Mononuclear cell (primary cell): ENCODE measurements at regions not wholly inside any gene's neighbourhood (a gene's known extent, or its start where the extent isn't known, plus 50 kb on each side); places are given as distances from the start of the nearest gene placed in this dataset.

Source experiments
- H3K27me3 ChIP-seq: 2 replicates; pipeline ENCODE4 v1.6.0; 2011; ENCODE audit warnings: low read length, control low read depth; ENCODE audit not compliant: insufficient read depth
- H3K4me1 ChIP-seq: 2 replicates; pipeline ENCODE4 v1.5.1; 2011; ENCODE audit warnings: mild to moderate bottlenecking, low read length, control low read depth; ENCODE audit not compliant: insufficient read depth
- H3K4me3 ChIP-seq: 2 replicates; pipeline ENCODE4 v1.5.1; 2011; ENCODE audit warnings: mild to moderate bottlenecking, low read length, moderate library complexity
- H3K9me3 ChIP-seq: 2 replicates; pipeline ENCODE4 v1.5.1; 2011; ENCODE audit warnings: low read depth, mild to moderate bottlenecking, control low read depth, low read length

DNA sequence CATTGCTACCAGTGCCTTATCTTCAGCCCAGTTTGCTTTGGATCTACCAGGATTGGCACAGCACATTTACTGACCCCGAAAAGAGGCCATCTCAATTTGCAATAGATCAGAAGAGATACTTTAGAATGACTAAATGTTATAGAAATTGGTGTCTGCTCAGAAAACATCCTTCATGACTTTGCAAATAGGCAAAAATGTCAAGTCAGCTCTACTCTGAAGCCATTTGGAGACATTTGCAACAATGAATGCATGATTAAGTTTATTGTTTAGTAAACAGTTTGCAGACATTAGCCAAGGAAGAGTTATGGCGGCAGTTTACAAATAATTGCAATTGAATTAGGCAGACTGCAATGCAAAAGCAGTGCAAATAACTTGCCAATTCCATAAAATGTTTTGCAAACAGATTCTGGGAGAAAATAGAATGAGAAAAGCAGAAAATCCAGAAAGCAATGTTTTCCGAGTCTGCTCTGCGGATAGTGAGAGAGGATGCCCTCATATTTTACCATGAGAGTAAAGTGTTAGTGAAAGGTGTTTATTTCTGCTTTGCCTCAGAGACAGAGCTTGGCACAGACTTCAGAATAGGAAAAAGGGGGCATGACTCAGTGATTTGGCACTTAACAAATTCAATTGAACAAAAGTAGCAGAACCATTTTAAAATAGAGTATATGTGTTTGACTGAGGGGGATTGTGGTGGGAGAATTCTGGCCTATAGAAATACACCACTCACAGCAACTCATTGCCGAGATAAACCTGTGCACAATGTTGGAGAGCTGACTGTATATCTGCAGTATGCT, 334.9 kb upstream of the NR2F2 start:
- Histone ChIP-seq H3K4me1 (no peaks in the 10 kb centered on the region), H3K9me3 (no peaks in the 10 kb centered on the region), H3K27me3 (peaks cover 13% of the 10 kb centered on the region), H3K4me3 (no peak overlapping the region)

DNA sequence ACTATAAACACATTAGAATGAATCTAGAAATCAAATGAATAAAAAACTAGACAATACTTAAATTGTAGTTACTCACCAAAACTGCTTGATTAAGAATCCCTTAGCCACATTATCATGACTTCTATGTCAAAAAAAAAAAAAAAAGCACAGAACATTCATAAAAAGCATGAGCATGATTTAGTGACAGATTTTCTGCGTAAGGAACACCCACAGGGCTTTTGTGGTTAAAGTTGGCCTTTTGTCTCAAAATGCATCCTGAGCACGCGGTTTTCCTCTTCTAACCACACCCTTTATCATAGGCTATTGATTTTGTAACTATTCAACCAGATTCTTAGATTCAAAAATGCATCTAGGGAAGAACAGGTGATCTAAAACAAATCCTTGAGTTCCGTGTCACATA, 334.0 kb upstream of the NR2F2 start:
- H3K4me1 ChIP-seq = no peaks in the 10 kb centered on the region
- no peak overlapping the region for H3K4me3 ChIP-seq
- no peaks in the 10 kb centered on the region for H3K9me3 ChIP-seq
- peaks cover 10% of the 10 kb centered on the region for H3K27me3 ChIP-seq

DNA sequence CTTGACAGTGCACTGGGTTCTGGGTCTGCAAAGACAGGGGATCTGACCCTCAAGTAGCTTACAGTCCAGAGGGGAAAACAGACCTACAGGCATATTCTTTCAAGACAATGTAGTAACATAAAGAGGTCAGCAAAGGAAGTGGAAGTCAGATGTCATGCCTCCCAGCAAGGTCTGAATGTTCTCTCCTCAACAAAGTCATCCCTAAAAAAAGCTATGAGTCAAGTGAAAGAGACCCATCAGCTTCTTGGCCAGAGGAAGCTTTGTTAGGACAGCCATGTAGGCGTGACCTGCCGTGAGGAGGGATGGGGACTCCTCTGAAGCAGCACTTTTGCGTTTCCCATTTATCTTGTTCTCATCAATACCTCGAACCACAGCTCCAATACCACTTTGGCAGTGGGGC, 331.6 kb upstream of the NR2F2 start:
- peaks cover 4% of the 10 kb centered on the region for H3K27me3 ChIP-seq
- H3K4me3 ChIP-seq = no peak overlapping the region
- no peaks in the 10 kb centered on the region for H3K9me3 ChIP-seq
- H3K4me1 ChIP-seq = no peaks in the 10 kb centered on the region

DNA sequence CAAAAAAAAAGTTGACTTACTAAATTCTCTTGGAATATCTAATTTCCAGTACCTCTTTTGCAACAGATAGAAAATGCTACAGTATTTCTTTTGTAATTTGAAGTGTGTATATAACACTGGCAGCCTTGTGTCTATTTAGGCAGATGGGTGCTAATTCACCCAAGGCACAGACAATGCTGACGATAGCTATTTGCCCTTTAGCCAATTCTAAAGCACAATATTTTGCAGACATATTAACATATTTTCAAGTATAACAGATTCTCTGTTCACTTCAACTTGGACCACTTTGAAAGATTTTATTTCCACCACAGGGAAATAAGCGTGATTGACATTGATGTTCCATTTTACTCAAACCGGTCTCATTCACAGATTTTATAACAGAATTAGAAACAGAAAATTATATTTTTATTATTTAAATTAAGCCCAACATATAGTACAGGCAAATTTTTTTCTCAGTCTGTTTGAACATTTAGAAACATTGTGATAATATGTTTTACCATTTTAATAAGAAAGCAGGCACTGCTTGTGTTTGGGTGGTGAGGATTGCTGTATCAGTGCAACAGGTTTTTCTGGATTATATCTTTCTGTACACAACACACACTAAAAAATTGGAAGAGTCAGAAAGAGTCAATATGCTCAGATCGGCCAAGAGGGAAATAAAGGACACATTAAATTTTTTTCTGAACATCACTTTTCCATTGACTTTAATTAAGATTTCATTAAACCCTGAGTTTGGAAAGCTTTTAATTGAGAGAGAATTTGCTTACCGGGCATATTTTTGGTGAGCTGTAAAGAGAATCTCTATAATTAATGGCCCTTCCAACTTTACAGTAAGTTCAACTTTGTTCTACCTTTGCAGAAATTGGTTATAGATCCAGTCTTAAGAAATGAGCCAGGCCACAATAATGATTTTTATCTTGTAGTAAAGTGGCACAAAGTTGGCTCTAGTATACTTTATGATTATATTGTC, 327.3 kb upstream of the NR2F2 start:
- Histone ChIP-seq H3K27me3 (peaks cover 4% of the 10 kb centered on the region), H3K4me3 (no peak overlapping the region), H3K4me1 (no peaks in the 10 kb centered on the region), H3K9me3 (no peaks in the 10 kb centered on the region)

DNA sequence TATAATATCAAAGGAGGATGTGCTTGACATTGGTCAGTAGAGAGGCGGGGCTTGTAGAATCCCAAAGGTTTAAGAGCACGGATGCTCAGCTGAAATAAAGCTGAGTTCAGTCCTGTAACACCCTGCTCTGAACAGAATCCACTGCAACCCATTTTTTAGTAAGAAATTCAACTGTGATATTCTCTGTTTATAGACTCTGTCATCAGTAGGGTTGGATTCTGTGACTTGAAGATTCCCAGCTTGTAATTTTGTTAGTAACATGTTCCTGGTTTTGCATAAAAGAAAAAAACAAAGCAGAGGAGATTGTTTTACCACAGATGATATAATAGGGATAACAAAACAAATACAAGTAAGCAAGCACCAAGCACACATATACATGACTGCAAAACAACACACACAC, 324.6 kb upstream of the NR2F2 start:
- no peaks in the 10 kb centered on the region for H3K9me3 ChIP-seq
- H3K4me3 ChIP-seq = no peak overlapping the region
- H3K27me3 ChIP-seq = no peaks in the 10 kb centered on the region
- H3K4me1 ChIP-seq = no peaks in the 10 kb centered on the region

DNA sequence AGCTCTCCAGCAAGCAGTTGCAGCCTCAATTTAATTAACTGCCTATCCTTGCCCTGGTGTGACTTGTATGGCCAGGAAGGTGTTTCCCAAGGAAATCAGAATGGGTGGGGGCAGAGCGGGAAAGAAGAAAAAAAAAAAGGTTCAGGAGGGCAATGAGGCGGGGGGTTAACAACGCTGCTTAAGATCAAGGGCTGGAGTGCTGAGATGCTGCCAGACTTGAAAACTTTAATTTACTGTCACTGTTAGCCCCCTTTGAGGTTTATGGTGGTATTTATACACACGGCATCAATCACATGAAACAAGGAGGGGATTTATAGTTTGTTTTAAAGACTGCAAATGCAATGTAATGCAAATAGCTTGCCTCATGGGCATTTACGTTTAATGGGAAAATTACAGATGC, 319.4 kb upstream of the NR2F2 start:
- Histone ChIP-seq H3K4me1 (no peaks in the 10 kb centered on the region), H3K9me3 (no peaks in the 10 kb centered on the region), H3K4me3 (no peak overlapping the region), H3K27me3 (peaks cover 4% of the 10 kb centered on the region)

DNA sequence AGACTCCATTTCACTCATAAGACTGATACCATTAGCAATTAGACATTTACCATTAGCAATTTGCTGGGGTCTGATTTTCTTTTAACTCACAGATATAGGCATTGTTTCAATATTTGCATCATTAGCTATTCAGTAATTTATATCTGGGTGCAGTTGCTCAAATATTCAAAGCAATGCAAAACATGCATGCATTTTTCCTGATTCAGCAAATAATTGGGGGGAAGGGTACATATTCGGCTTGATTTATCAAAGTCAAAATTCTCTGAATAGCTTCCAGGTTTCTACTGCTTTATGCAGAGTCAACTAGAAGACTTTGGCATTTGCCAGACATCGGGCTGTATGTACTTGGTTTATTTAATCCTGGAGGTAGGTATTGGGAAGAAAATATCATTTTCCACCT, 315.6 kb upstream of the NR2F2 start:
- H3K4me1 ChIP-seq = no peaks in the 10 kb centered on the region
- H3K4me3 ChIP-seq = no peak overlapping the region
- peaks cover 4% of the 10 kb centered on the region for H3K27me3 ChIP-seq
- H3K9me3 ChIP-seq = no peaks in the 10 kb centered on the region

DNA sequence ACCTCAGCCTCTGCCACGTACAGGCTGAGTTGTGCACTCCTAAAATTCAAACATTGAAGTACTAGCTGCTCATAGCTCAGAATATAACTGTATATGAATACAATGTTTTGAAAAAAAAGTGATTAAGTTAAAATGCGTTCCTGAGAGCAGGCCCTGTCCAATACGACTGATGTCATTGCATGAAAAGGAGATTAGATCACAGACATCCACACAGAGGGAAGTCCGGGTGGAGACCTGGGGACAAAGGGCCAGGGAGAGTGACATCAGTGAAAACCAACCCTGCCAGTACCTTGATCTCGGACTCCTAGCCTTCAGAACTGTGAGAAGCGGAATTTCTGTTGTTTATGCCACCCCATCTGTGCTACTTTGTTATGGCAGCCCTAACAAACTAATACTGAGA, 311.4 kb upstream of the NR2F2 start:
- no peak overlapping the region for H3K4me3 ChIP-seq
- H3K9me3 ChIP-seq = no peaks in the 10 kb centered on the region
- no peaks in the 10 kb centered on the region for H3K4me1 ChIP-seq
- peaks cover 4% of the 10 kb centered on the region for H3K27me3 ChIP-seq

DNA sequence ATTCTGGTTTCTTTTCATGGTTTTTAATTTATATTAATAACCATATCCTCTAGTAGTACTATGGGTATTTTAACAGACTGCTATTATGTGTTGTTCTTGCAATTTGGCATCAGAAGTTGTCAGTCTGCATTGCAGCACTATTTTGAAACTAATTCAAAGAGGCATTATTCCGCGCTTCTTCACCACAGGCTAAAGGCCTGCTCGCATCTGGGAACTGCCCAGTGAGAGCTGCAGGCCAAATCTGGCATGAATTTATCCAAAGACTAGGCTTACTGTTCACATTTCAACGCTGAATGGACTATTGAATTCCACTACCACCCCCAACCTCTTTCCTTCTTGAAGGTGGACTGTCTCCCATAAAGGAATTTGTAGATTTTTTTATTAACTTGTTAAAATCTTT, 310.4 kb upstream of the NR2F2 start:
- Histone ChIP-seq H3K4me3 (no peak overlapping the region), H3K27me3 (no peaks in the 10 kb centered on the region), H3K4me1 (no peaks in the 10 kb centered on the region), H3K9me3 (no peaks in the 10 kb centered on the region)

DNA sequence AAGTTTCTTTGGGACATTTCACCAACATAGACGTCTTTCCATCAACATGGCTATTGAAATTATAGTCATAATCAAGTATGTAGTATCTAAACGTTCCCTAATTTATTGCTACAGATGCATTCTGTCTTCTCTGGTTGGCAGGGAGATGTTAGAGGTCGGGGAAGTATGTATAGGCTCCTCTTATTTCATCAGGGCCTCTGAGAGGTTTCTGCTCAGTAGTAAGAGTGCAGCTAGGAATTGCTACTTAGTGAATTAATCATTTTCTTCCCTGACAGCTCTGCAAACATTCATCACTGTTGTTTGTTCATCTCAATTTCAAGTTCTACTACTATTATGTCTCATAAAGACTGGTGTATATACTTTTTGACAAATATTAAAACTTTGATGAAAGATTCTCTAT, 309.7 kb upstream of the NR2F2 start:
- Histone ChIP-seq H3K27me3 (no peaks in the 10 kb centered on the region), H3K4me1 (no peaks in the 10 kb centered on the region), H3K4me3 (no peak overlapping the region), H3K9me3 (no peaks in the 10 kb centered on the region)

DNA sequence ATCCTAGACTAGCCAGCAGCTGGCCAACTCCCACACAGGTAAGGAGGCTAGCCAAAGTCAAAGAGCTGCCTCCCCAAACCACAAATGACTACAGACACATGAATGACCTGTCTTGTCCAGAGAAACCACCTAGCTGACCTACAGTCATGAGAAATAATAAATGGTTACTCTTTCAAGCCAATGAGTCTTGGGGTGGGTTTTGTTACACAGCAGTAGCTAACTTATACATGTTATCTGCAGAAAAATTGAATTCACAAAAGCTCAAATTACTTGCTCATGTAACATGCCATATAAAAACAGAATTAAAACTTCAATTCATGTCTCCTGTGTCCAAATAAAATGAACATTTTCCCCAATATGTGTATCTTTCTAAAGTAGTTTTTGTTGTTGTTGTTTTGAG, 307.4 kb upstream of the NR2F2 start:
- H3K4me3 ChIP-seq = no peak overlapping the region
- H3K4me1 ChIP-seq = no peaks in the 10 kb centered on the region
- no peaks in the 10 kb centered on the region for H3K27me3 ChIP-seq
- H3K9me3 ChIP-seq = no peaks in the 10 kb centered on the region

DNA sequence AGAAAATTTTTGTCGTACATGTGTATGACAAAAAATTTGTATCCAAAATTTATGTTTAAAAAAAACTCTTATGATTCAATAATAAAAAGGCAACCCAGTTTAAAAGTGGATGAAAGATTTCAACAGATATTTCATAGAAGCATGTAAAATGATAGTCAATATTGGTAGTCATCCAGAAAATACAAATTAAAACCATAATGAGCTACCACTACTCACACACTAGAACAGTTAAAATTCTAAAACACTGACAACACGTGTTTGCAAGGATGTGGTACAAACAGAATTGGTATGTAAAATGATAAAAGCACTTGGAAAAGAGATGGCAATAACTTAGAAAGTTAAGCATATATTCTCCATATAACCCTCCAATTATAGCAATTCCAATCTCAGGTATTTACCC, 303.0 kb upstream of the NR2F2 start:
- no peaks in the 10 kb centered on the region for H3K9me3 ChIP-seq
- H3K27me3 ChIP-seq = peaks cover 3% of the 10 kb centered on the region
- no peaks in the 10 kb centered on the region for H3K4me1 ChIP-seq

DNA sequence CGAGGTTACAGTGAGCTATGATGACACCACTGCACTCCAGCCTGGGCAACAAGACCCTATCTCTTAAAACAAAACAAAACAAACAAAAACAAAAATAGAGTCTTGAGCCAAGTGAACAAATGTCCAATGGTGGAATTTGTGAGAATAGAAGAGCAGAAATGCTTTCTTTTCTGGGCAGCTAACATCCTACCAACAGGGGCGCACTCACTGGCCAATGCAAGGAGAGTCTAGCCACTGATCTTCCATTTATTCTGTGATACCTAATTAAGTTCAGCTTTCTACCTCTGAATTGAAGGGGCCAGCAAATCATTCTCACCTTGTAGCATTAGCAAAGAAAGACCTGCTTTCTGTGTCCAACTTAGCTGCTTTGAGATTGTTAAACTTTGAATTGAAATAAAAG, 301.9 kb upstream of the NR2F2 start:
- no peak overlapping the region for H3K4me3 ChIP-seq
- H3K27me3 ChIP-seq = peaks cover 7% of the 10 kb centered on the region
- no peaks in the 10 kb centered on the region for H3K9me3 ChIP-seq
- no peaks in the 10 kb centered on the region for H3K4me1 ChIP-seq

More for the DNA sequence above, 303.0 kb upstream of the NR2F2 start:
- no peak overlapping the region for H3K4me3 ChIP-seq

DNA sequence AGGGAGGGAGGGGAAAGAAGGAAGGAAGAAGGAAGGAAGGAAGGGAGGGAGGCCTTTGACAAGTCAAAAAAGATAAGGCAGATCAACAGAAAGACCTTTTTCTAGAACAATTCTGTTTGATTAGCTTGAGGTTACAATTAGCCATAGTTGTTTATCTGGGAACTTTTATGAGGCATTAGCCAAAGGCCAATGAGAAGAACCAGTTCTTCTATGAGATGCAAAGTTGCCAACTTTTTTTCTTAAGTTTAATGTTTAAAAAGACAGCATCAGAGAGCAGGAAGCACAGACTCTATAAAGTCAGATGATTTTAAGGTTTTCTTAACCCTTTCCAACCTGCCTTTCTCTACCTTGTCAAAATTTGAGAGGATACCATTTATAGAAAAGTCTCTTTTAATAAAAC, 301.3 kb upstream of the NR2F2 start:
- Histone ChIP-seq H3K4me3 (no peak overlapping the region), H3K9me3 (no peaks in the 10 kb centered on the region), H3K4me1 (no peaks in the 10 kb centered on the region), H3K27me3 (peaks cover 7% of the 10 kb centered on the region)

DNA sequence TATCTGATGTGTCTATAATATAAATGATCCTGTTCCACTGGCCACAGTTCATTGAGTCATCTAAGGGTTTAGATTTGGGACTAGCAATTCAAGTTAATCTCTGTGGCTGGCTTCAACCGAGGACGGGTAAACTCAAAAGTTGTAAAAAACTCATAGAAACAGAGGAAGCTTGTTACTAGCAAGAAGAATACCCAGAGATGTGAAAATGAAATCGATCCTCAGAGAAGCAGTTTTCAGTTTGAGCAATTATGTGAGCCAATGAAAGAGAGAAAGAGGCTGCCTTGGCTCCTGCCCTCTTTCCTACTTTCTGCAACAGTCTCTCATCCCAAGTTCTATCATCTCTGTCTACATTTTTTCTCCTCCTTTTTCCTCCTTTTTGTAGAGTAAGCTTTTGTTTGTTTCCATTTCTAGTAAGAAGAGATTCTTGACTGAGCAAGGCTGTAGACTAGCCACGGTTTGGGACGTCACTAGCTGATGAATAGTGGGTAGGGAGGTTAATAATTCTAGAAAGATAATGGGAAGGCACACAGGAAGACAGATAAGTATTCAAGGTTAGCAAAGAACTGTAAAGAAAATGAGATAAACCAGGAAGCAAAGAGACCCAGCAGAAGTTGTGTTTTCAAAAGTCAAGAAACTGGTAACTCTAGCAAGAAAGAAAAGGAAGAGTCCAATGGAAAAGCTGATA, 298.9 kb upstream of the NR2F2 start:
- Histone ChIP-seq H3K4me1 (peaks cover 1% of the 10 kb centered on the region), H3K27me3 (peaks cover 21% of the 10 kb centered on the region), H3K4me3 (no peak overlapping the region), H3K9me3 (no peaks in the 10 kb centered on the region)
